GM23338 (cell line): ENCODE measurements at regions not wholly inside any gene's neighbourhood (a gene's known extent, or its start where the extent isn't known, plus 50 kb on each side); places are given as distances from the start of the nearest gene placed in this dataset.

Experiments used
- ATAC-seq: fragments of 200-7000 bp; cut with Tn5 transposase; 3 replicates; pipeline ENCODE4 v1.9.1; 2020
- DNase-seq: peaks from one replicate; pipeline ENCODE4 v3.0.0-alpha.2; 2015; ENCODE audit warnings: low spot score
- H2AFZ ChIP-seq: fragments of 200-600 bp; sonication (generic); 2 replicates; pipeline ENCODE4 v1.8.0; 2016; ENCODE audit warnings: antibody characterized with exemption, mild to moderate bottlenecking, moderate library complexity
- H3F3A ChIP-seq: fragments of 200-600 bp; sonication (generic); replicated peaks from 2 replicates; pipeline ENCODE4 v1.8.0; 2017; ENCODE audit warnings: antibody characterized with exemption, mixed run types, low read depth
- H3K27ac ChIP-seq: fragments of 200-600 bp; sonication (generic); 2 replicates; pipeline ENCODE4 v1.6.1; 2016; ENCODE audit warnings: low read depth
- H3K27me3 ChIP-seq: fragments of 200-600 bp; sonication (generic); 2 replicates; pipeline ENCODE4 v1.8.0; 2016; ENCODE audit warnings: mild to moderate bottlenecking, mixed run types, moderate library complexity; ENCODE audit not compliant: insufficient read depth
- H3K36me3 ChIP-seq: fragments of 200-600 bp; sonication (generic); 2 replicates; pipeline ENCODE4 v1.8.0; 2016; ENCODE audit warnings: mild to moderate bottlenecking; ENCODE audit not compliant: insufficient read depth
- H3K4me1 ChIP-seq: fragments of 200-600 bp; sonication (generic); 2 replicates; pipeline ENCODE4 v1.8.0; 2016; ENCODE audit warnings: mild to moderate bottlenecking, moderate library complexity; ENCODE audit not compliant: insufficient read depth
- H3K4me2 ChIP-seq: fragments of 200-600 bp; sonication (generic); 2 replicates; pipeline ENCODE4 v1.7.1; 2017; ENCODE audit warnings: mixed run types
- H3K4me3 ChIP-seq: fragments of 200-600 bp; sonication (generic); 2 replicates; pipeline ENCODE4 v1.6.1; 2016; ENCODE audit warnings: mixed run types
- H3K79me2 ChIP-seq: fragments of 200-600 bp; sonication (generic); replicated peaks from 2 replicates; pipeline ENCODE4 v1.8.0; 2017; ENCODE audit warnings: mild to moderate bottlenecking; ENCODE audit not compliant: insufficient read depth
- H3K9me2 ChIP-seq: fragments of 200-600 bp; sonication (generic); 2 replicates; pipeline ENCODE4 v1.8.0; 2017; ENCODE audit not compliant: insufficient read depth
- H4K20me1 ChIP-seq: fragments of 200-600 bp; sonication (generic); replicated peaks from 2 replicates; pipeline ENCODE4 v1.8.0; 2017; ENCODE audit warnings: mild to moderate bottlenecking; ENCODE audit not compliant: insufficient read depth
- H3K27ac Mint-ChIP-seq: 2 replicates; pipeline ENCODE4 v1.8.0; 2020; ENCODE audit warnings: inconsistent platforms, mild to moderate bottlenecking, moderate library complexity, mixed read lengths
- H3K27me3 Mint-ChIP-seq: 3 replicates; pipeline ENCODE4 v1.8.0; 2022; ENCODE audit warnings: low read depth, mild to moderate bottlenecking, moderate library complexity, mixed read lengths, inconsistent platforms; ENCODE audit not compliant: insufficient read depth, poor library complexity
- H3K36me3 Mint-ChIP-seq: 3 replicates; pipeline ENCODE4 v1.8.0; 2021; ENCODE audit warnings: low read depth, mild to moderate bottlenecking, inconsistent platforms, moderate library complexity, mixed read lengths
- H3K4me1 Mint-ChIP-seq: 3 replicates; pipeline ENCODE4 v1.8.0; 2020; ENCODE audit warnings: mild to moderate bottlenecking, inconsistent platforms, mixed read lengths
- H3K4me3 Mint-ChIP-seq: 3 replicates; pipeline ENCODE4 v1.8.0; 2021; ENCODE audit warnings: moderate library complexity, mild to moderate bottlenecking, inconsistent platforms, mixed read lengths
- H3K9me3 Mint-ChIP-seq: 3 replicates; pipeline ENCODE4 v1.8.0; 2020; ENCODE audit warnings: moderate library complexity, mild to moderate bottlenecking, inconsistent platforms, mixed read lengths
- CREB1 ChIP-seq: fragments of 250-450 bp; sonication (Bioruptor Pico); IDR thresholded peaks from 2 replicates; pipeline ENCODE4 v1.5.0; 2020; ENCODE audit warnings: low read depth, mild to moderate bottlenecking, moderate library complexity
- CTCF ChIP-seq, 2 experiments: fragments of 200-600 bp in 1 of 2; sonication (generic) in 1 of 2; conservative IDR thresholded peaks; 2 replicates each; pipeline versions ENCODE4 v1.5.1 to v1.6.1; 2016 to 2017; ENCODE audit warnings: antibody characterized with exemption in 2 of 2, low read depth in 2 of 2, mild to moderate bottlenecking in 2 of 2, moderate library complexity in 1 of 2
- EZH2 ChIP-seq: fragments of 200-600 bp; sonication (generic); IDR thresholded peaks from one replicate; pipeline ENCODE4 v1.8.0; 2017; ENCODE audit warnings: antibody characterized with exemption, mild to moderate bottlenecking, low read depth; ENCODE audit not compliant: unreplicated experiment
- EZH2phosphoT487 ChIP-seq: fragments of 200-600 bp; sonication (generic); IDR thresholded peaks from one replicate; pipeline ENCODE4 v1.8.1; 2018; ENCODE audit warnings: antibody characterized with exemption; ENCODE audit not compliant: unreplicated experiment
- JUNB ChIP-seq: IDR thresholded peaks from one replicate; pipeline ENCODE4 v1.6.1; 2016; ENCODE audit warnings: antibody characterized with exemption; ENCODE audit not compliant: unreplicated experiment
- NANOG ChIP-seq: IDR thresholded peaks from 2 replicates; pipeline ENCODE4 v1.6.1; 2016; ENCODE audit warnings: antibody characterized with exemption, borderline replicate concordance
- POLR2AphosphoS5 ChIP-seq: IDR thresholded peaks from 2 replicates; pipeline ENCODE4 v1.6.1; 2016; ENCODE audit warnings: antibody characterized with exemption, low read depth
- STAT1 ChIP-seq: IDR thresholded peaks from one replicate; pipeline ENCODE4 v1.6.1; 2016; ENCODE audit warnings: antibody characterized with exemption; ENCODE audit not compliant: unreplicated experiment
- ZNF114 ChIP-seq: fragments of 250-450 bp; sonication (Bioruptor Pico); IDR thresholded peaks from 2 replicates; pipeline ENCODE4 v1.5.0; 2020; ENCODE audit warnings: mild to moderate bottlenecking, moderate library complexity
- ZNF331 ChIP-seq: fragments of 250-450 bp; sonication (Bioruptor Pico); IDR thresholded peaks from 2 replicates; pipeline ENCODE4 v1.5.0; 2020; ENCODE audit warnings: low read depth, mild to moderate bottlenecking, moderate library complexity
- TF ChIP-seq, protein P1 (sequence below): IDR thresholded peaks from 2 replicates; pipeline ENCODE4 v1.6.1; 2016; ENCODE audit warnings: antibody characterized with exemption
- TF ChIP-seq, protein P2 (sequence below): IDR thresholded peaks from one replicate; pipeline ENCODE4 v1.6.1; 2018; ENCODE audit warnings: antibody characterized with exemption; ENCODE audit not compliant: unreplicated experiment

DNA sequence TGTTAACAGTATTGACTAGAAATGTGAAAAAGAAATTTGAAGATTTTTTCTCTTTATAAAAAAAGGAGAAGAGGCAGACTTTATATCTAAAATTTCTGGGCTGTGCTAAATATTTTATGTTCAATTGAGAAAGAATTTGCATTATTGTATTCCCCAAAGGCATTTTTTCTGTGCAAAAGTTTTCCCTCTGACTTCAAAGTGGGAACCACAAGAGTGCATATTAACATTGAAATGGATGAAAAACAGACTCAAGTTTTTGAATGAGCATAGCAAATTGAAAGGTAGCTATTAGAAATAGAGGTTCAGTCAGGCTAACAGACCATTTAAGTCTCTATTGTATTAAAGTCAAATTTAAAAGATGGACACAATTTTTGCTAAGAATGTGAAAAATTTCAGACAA lies 95.2 kb downstream of the RASSF9 start:
- DNase-seq (no peak), ATAC-seq (no peak)
- Histone ChIP-seq H3K9me2 (peaks cover 6% of the 10 kb centered on the region; the same call in 1 of the 2 replicates), H2AFZ (no peak overlapping the region), H3K4me2 (no peak overlapping the region), H3K27me3 (no peaks in the 10 kb centered on the region), H4K20me1 (no peaks in the 10 kb centered on the region), H3K4me1 (no peaks in the 10 kb centered on the region), H3K4me3 (no peak overlapping the region), H3F3A (no peaks in the 10 kb centered on the region), H3K27ac (no peak overlapping the region), H3K36me3 (no peaks in the 10 kb centered on the region), H3K79me2 (no peaks in the 10 kb centered on the region)
- Mint-ChIP-seq H3K27ac (no peak overlapping the region), H3K27me3 (no peaks in the 10 kb centered on the region), H3K9me3 (no peaks in the 10 kb centered on the region; the same call in 2 of the 3 replicates), H3K4me3 (no peak overlapping the region), H3K4me1 (peaks cover 8% of the 10 kb centered on the region), H3K36me3 (no peaks in the 10 kb centered on the region)
- TF ChIP-seq EZH2phosphoT487 (no peak), EZH2 (no peak), CREB1 (CRISPR knock-in tag) (no peak), ZNF114 (no peak), NANOG (no peak), JUNB (no peak), STAT1 (no peak), ZNF331 (no peak), CTCF (conservative IDR thresholded peaks at IDR 0.05; ENCODE audit: low read depth in 2 of 2) (no peak), POLR2AphosphoS5 (no peak)
- TF ChIP-seq, protein P1, sequence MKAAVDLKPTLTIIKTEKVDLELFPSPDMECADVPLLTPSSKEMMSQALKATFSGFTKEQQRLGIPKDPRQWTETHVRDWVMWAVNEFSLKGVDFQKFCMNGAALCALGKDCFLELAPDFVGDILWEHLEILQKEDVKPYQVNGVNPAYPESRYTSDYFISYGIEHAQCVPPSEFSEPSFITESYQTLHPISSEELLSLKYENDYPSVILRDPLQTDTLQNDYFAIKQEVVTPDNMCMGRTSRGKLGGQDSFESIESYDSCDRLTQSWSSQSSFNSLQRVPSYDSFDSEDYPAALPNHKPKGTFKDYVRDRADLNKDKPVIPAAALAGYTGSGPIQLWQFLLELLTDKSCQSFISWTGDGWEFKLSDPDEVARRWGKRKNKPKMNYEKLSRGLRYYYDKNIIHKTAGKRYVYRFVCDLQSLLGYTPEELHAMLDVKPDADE = no peak
- TF ChIP-seq, protein P2, sequence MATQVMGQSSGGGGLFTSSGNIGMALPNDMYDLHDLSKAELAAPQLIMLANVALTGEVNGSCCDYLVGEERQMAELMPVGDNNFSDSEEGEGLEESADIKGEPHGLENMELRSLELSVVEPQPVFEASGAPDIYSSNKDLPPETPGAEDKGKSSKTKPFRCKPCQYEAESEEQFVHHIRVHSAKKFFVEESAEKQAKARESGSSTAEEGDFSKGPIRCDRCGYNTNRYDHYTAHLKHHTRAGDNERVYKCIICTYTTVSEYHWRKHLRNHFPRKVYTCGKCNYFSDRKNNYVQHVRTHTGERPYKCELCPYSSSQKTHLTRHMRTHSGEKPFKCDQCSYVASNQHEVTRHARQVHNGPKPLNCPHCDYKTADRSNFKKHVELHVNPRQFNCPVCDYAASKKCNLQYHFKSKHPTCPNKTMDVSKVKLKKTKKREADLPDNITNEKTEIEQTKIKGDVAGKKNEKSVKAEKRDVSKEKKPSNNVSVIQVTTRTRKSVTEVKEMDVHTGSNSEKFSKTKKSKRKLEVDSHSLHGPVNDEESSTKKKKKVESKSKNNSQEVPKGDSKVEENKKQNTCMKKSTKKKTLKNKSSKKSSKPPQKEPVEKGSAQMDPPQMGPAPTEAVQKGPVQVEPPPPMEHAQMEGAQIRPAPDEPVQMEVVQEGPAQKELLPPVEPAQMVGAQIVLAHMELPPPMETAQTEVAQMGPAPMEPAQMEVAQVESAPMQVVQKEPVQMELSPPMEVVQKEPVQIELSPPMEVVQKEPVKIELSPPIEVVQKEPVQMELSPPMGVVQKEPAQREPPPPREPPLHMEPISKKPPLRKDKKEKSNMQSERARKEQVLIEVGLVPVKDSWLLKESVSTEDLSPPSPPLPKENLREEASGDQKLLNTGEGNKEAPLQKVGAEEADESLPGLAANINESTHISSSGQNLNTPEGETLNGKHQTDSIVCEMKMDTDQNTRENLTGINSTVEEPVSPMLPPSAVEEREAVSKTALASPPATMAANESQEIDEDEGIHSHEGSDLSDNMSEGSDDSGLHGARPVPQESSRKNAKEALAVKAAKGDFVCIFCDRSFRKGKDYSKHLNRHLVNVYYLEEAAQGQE = no peak
